Hepatocyte (in vitro differentiated cells): ENCODE measurements at regions not wholly inside any gene's neighbourhood (a gene's known extent, or its start where the extent isn't known, plus 50 kb on each side); places are given as distances from the start of the nearest gene placed in this dataset.

ENCODE experiments used
- DNase-seq: peaks from one replicate; pipeline ENCODE4 v3.0.0-alpha.2; 2016; ENCODE audit warnings: low spot score
- H2AFZ ChIP-seq: fragments of 200-600 bp; sonication (generic); 2 replicates; pipeline ENCODE4 v1.6.0; 2016; ENCODE audit warnings: antibody characterized with exemption, mild to moderate bottlenecking
- H3K27ac ChIP-seq: fragments of 200-600 bp; sonication (generic); 2 replicates; pipeline ENCODE4 v1.5.1; 2016; ENCODE audit warnings: mild to moderate bottlenecking
- H3K27me3 ChIP-seq: fragments of 200-600 bp; sonication (generic); 2 replicates; pipeline ENCODE4 v1.6.1; 2016
- H3K36me3 ChIP-seq: fragments of 200-600 bp; sonication (generic); replicated peaks from 2 replicates; pipeline ENCODE4 v1.5.1; 2016; ENCODE audit warnings: low read depth; ENCODE audit not compliant: insufficient read depth
- H3K4me1 ChIP-seq: fragments of 200-600 bp; sonication (generic); 2 replicates; pipeline ENCODE4 v1.5.1; 2016; ENCODE audit warnings: mild to moderate bottlenecking, moderate library complexity; ENCODE audit not compliant: insufficient read depth
- H3K4me2 ChIP-seq: fragments of 200-600 bp; sonication (generic); 2 replicates; pipeline ENCODE4 v1.6.0; 2016
- H3K4me3 ChIP-seq: fragments of 200-600 bp; sonication (generic); 2 replicates; pipeline ENCODE4 v1.5.1; 2016; ENCODE audit warnings: mild to moderate bottlenecking
- H3K79me2 ChIP-seq: fragments of 200-600 bp; sonication (generic); 2 replicates; pipeline ENCODE4 v1.6.0; 2017; ENCODE audit warnings: mild to moderate bottlenecking
- H3K9me2 ChIP-seq: fragments of 200-600 bp; sonication (generic); replicated peaks from 2 replicates; pipeline ENCODE4 v1.6.0; 2017; ENCODE audit warnings: mild to moderate bottlenecking; ENCODE audit not compliant: insufficient read depth
- H3K9me3 ChIP-seq: fragments of 200-600 bp; sonication (generic); 2 replicates; pipeline ENCODE4 v1.5.1; 2016; ENCODE audit warnings: low read depth, mild to moderate bottlenecking
- H4K20me1 ChIP-seq: fragments of 200-600 bp; sonication (generic); 2 replicates; pipeline ENCODE4 v1.6.0; 2016; ENCODE audit warnings: mild to moderate bottlenecking; ENCODE audit not compliant: insufficient read depth, poor library complexity, severe bottlenecking
- EZH2 ChIP-seq: fragments of 200-600 bp; sonication (generic); IDR thresholded peaks from 2 replicates; pipeline ENCODE4 v1.6.1; 2016; ENCODE audit warnings: antibody characterized with exemption, mild to moderate bottlenecking, borderline replicate concordance
- EZH2phosphoT487 ChIP-seq: fragments of 200-600 bp; sonication (generic); IDR thresholded peaks from one replicate; pipeline ENCODE4 v1.6.1; 2018; ENCODE audit warnings: antibody characterized with exemption, mild to moderate bottlenecking, low read depth, moderate library complexity; ENCODE audit not compliant: unreplicated experiment, severe bottlenecking
- WGBS: methylation state at CpG from one replicate; pipeline ENCODE4 v1.1.6; 2016; ENCODE audit warnings: low lambda C conversion rate; ENCODE audit errors: missing lambda C conversion rate; 5-methylcytosine and 5-hydroxymethylcytosine counted together
- TF ChIP-seq, protein P1 (sequence below): fragments of 200-600 bp; sonication (generic); IDR thresholded peaks from 2 replicates; pipeline ENCODE4 v1.5.1; 2016; ENCODE audit warnings: antibody characterized with exemption, mild to moderate bottlenecking; ENCODE audit not compliant: poor library complexity

DNA sequence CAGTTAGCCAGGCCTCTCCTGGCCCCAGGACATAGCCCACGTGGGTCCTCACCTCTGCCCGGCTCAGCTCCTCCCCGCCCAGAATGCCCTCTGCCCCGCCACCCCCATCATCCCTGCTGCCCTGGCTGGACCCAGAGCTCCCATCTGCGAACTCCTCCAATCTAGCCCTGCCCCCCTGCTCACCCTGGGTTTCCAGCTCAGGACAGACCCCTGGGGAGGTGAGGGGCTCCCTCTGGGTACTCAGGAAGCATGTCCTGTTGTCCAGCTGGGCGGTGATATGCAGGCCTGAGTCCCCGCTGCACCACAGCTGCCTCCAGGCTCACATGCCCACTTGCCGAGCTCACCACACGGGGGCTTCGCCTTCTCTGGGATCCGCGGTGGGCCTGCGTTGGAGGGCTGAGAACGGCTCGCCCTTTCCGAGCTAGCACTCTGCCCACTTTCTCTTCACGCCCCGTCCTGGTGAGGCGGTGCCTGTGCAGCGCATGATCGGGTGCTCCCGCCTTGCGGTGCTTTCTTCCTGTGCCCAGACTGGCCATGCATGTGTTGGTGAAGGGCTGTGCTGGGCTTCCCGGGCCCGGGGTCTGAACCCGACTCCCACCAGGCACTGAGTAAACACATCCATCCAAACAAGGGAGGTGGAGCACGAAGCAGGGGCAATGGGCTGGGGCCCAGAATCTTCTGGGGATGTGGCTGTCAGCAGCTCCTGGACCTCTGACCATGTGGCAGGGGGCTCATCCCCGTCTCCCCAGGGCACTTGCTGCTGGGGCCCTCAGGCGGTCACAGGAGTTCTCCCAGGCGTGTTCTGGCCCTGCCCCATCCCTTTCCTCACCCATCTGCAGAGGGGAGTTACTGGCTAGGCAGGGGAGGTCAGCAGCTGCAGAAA, 74.3 kb downstream of the RGS12 start:
- Histone ChIP-seq H3K27ac (no peak overlapping the region), H2AFZ (no peak overlapping the region), H3K9me2 (no peaks in the 10 kb centered on the region), H3K4me3 (no peak overlapping the region), H3K36me3 (no peaks in the 10 kb centered on the region), H3K4me1 (peaks cover 20% of the 10 kb centered on the region), H3K4me2 (no peak overlapping the region), H3K9me3 (no peaks in the 10 kb centered on the region), H3K27me3 (no peaks in the 10 kb centered on the region), H3K79me2 (peaks cover 17% of the 10 kb centered on the region), H4K20me1 (peaks cover 33% of the 10 kb centered on the region)
- DNase-seq = no peak
- TF ChIP-seq, protein P1, sequence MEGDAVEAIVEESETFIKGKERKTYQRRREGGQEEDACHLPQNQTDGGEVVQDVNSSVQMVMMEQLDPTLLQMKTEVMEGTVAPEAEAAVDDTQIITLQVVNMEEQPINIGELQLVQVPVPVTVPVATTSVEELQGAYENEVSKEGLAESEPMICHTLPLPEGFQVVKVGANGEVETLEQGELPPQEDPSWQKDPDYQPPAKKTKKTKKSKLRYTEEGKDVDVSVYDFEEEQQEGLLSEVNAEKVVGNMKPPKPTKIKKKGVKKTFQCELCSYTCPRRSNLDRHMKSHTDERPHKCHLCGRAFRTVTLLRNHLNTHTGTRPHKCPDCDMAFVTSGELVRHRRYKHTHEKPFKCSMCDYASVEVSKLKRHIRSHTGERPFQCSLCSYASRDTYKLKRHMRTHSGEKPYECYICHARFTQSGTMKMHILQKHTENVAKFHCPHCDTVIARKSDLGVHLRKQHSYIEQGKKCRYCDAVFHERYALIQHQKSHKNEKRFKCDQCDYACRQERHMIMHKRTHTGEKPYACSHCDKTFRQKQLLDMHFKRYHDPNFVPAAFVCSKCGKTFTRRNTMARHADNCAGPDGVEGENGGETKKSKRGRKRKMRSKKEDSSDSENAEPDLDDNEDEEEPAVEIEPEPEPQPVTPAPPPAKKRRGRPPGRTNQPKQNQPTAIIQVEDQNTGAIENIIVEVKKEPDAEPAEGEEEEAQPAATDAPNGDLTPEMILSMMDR = no peak
- TF ChIP-seq EZH2 = no peak
- TF ChIP-seq EZH2phosphoT487 = no peak
- 87% methylated on average over 27 of the region's 30 CpGs for WGBS

DNA sequence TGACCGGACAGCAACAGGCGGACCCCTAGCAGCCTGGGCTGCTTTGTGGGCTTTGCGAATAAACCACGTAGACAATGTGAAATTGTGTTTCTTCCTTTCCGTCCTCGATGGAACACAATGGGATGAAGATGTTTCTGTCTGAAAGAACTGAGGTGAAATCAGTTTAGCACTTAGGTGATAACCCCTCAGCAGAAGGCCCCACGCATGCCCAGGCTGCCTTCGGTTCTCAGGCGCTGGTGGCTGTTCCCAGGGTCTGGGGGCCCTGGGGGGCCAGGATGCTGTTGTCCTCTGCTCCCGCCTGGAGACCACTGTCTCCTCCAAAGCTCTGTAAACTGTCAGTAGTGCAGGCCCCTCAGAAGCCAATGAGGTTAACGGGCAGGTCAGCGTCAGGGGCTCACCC, 73.9 kb upstream of the HGFAC start:
- peaks cover 24% of the 10 kb centered on the region for H3K79me2 ChIP-seq
- H3K36me3 ChIP-seq = no peaks in the 10 kb centered on the region
- no peak for DNase-seq
- H3K27ac ChIP-seq = no peak overlapping the region
- peaks cover 20% of the 10 kb centered on the region for H3K4me1 ChIP-seq
- WGBS = 96% methylated on average over 12 of the region's 12 CpGs
- no peak overlapping the region for H2AFZ ChIP-seq
- H4K20me1 ChIP-seq = peaks cover 39% of the 10 kb centered on the region
- no peaks in the 10 kb centered on the region for H3K27me3 ChIP-seq
- H3K9me3 ChIP-seq = no peaks in the 10 kb centered on the region
- TF ChIP-seq EZH2phosphoT487 = no peak
- TF ChIP-seq, protein P1 = no peak
- TF ChIP-seq EZH2 = no peak
- no peak overlapping the region for H3K4me3 ChIP-seq
- no peak overlapping the region for H3K4me2 ChIP-seq
- no peaks in the 10 kb centered on the region for H3K9me2 ChIP-seq

DNA sequence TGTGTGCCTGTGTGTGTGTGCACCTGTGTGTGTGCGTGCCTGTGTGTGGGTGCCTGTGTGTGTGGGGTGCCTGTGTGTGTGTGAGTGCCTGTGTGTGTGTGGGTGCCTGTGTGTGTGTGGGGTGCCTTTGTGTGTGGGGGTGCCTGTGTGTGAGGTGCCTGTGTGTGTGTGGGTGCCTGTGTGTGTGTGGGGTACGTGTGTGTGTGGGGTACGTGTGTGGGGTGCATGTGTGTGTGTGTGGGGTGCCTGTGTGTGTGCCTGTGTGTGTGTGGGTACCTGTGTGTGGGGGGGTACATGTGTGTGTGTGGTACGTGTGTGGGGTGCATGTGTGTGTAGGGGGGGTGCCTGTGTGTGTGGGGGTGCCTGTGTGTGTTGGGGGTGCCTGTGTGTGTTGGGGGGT, 73.4 kb upstream of the HGFAC start:
- Histone ChIP-seq H3K27ac (no peak overlapping the region), H3K27me3 (no peaks in the 10 kb centered on the region), H3K79me2 (peaks cover 25% of the 10 kb centered on the region), H4K20me1 (peaks cover 41% of the 10 kb centered on the region), H3K9me2 (no peaks in the 10 kb centered on the region), H3K9me3 (no peaks in the 10 kb centered on the region), H3K4me3 (no peak overlapping the region), H2AFZ (no peak overlapping the region), H3K36me3 (no peaks in the 10 kb centered on the region), H3K4me2 (no peak overlapping the region), H3K4me1 (peaks cover 20% of the 10 kb centered on the region)
- no peak for TF ChIP-seq EZH2
- TF ChIP-seq, protein P1 = no peak
- no peak for TF ChIP-seq EZH2phosphoT487
- DNase-seq = no peak
- WGBS = 100% methylated on average over 1 of the region's 4 CpGs
